Lung (tissue), 11 donors: ENCODE measurements at regions not wholly inside any gene's neighbourhood (a gene's known extent, or its start where the extent isn't known, plus 50 kb on each side); places are given as distances from the start of the nearest gene placed in this dataset.
"Not testable (repeated sequence)": the region's sequence is repeated elsewhere in the genome, so short reads cannot be mapped to it uniquely, and the experiment has no call there.

Source experiments
- ATAC-seq: fragments of 200-7000 bp; cut with Tn5 transposase; one replicate; pipeline ENCODE4 v1.9.1; 2020; ENCODE audit warnings: moderate number of reproducible peaks; ENCODE audit not compliant: insufficient read depth, low FRiP score
- DNase-seq, 3 donors: peaks; one replicate each; pipeline ENCODE4 v3.0.0-alpha.2; 2013 to 2017
- H3K27ac ChIP-seq, 2 donors: one replicate each; pipeline ENCODE4 v1.5.1; 2013; ENCODE audit warnings: mild to moderate bottlenecking in 2 of 2, moderate library complexity in 2 of 2, control low read depth in 1 of 2, inconsistent platforms in 1 of 2, low read depth in 1 of 2, low read length in 1 of 2
- H3K27me3 ChIP-seq, 3 donors: one replicate each; pipeline ENCODE4 v1.5.1; 2013; ENCODE audit warnings: low read length in 2 of 3; ENCODE audit not compliant: control insufficient read depth in 3 of 3, insufficient read depth in 3 of 3
- H3K36me3 ChIP-seq, 4 donors: one replicate each; pipeline ENCODE4 v1.5.1; 2013; ENCODE audit warnings: low read length in 4 of 4, mild to moderate bottlenecking in 1 of 4, moderate library complexity in 1 of 4; ENCODE audit not compliant: control insufficient read depth in 4 of 4, insufficient read depth in 4 of 4
- H3K4me1 ChIP-seq, 5 donors: one replicate each; pipeline ENCODE4 v1.5.1; 2013; ENCODE audit warnings: low read length in 5 of 5, mild to moderate bottlenecking in 2 of 5, moderate library complexity in 1 of 5; ENCODE audit not compliant: control insufficient read depth in 5 of 5, insufficient read depth in 5 of 5
- H3K4me3 ChIP-seq: one replicate; pipeline ENCODE4 v1.5.1; 2013; ENCODE audit warnings: mild to moderate bottlenecking, control low read depth, moderate library complexity
- H3K9ac ChIP-seq, 2 donors: one replicate each; pipeline ENCODE4 v1.5.1; 2013; ENCODE audit warnings: low read length in 2 of 2, control low read depth in 1 of 2; ENCODE audit not compliant: insufficient read depth in 1 of 2
- H3K9me3 ChIP-seq, 4 donors: one replicate each; pipeline ENCODE4 v1.5.1; 2013; ENCODE audit warnings: low read length in 3 of 4, mild to moderate bottlenecking in 1 of 4, moderate library complexity in 1 of 4; ENCODE audit not compliant: control insufficient read depth in 4 of 4, insufficient read depth in 3 of 4
- WGBS, 2 donors: extraction: QIAGEN DNeasy Blood & Tissue Kit; methylation state at CpG; one replicate each; pipeline ENCODE4 v1.1.7; 2013; 5-methylcytosine and 5-hydroxymethylcytosine counted together
- TF ChIP-seq, protein P1 (sequence below): IDR thresholded peaks from 2 replicates; pipeline ENCODE4 v1.5.1; 2012; ENCODE audit warnings: mild to moderate bottlenecking; ENCODE audit errors: control extremely low read depth, extremely low read depth
- donor health status: control.
- donor health status: control.
- donor health status: Bipolar disorder and iron deficiency.
- donor health status: healthy.
- donor health status: DM: yes; HTN: yes; CAD: no.

DNA sequence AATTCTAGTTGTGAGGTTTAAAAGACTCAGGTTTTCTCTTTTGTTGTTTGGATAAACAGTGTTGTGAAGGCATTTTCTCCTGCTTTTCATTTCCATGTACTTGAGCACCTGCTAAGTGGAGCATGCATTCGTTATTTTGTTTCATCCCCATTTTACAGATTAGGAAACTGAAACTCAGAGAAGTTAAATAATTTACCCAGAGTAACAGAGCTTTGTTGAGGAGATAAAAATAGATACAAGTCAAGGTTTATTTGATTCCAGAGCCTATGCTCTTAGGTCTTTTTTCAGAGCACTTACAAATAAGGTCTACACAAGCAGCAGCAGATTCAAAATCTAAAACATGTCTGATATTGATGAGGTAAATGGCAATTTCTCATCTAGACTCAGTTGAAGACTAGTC lies 254.7 kb upstream of the PTBP2 start:
- WGBS, 2 donors = 81 to 90% methylated on average over 1 of the region's 1 CpG
- no peak overlapping the region for H3K27ac ChIP-seq
- no peaks in the 10 kb centered on the region for H3K36me3 ChIP-seq
- peaks cover 0 to 3% (median 0%) of the 10 kb centered on the region in 5 donors for H3K4me1 ChIP-seq
- TF ChIP-seq, protein P1, sequence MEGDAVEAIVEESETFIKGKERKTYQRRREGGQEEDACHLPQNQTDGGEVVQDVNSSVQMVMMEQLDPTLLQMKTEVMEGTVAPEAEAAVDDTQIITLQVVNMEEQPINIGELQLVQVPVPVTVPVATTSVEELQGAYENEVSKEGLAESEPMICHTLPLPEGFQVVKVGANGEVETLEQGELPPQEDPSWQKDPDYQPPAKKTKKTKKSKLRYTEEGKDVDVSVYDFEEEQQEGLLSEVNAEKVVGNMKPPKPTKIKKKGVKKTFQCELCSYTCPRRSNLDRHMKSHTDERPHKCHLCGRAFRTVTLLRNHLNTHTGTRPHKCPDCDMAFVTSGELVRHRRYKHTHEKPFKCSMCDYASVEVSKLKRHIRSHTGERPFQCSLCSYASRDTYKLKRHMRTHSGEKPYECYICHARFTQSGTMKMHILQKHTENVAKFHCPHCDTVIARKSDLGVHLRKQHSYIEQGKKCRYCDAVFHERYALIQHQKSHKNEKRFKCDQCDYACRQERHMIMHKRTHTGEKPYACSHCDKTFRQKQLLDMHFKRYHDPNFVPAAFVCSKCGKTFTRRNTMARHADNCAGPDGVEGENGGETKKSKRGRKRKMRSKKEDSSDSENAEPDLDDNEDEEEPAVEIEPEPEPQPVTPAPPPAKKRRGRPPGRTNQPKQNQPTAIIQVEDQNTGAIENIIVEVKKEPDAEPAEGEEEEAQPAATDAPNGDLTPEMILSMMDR = no peak
- ATAC-seq = no peak
- no peak overlapping the region for H3K9ac ChIP-seq
- H3K4me3 ChIP-seq = no peak overlapping the region
- no peaks in the 10 kb centered on the region for H3K9me3 ChIP-seq
- no peaks in the 10 kb centered on the region for H3K27me3 ChIP-seq
- no peak for DNase-seq

DNA sequence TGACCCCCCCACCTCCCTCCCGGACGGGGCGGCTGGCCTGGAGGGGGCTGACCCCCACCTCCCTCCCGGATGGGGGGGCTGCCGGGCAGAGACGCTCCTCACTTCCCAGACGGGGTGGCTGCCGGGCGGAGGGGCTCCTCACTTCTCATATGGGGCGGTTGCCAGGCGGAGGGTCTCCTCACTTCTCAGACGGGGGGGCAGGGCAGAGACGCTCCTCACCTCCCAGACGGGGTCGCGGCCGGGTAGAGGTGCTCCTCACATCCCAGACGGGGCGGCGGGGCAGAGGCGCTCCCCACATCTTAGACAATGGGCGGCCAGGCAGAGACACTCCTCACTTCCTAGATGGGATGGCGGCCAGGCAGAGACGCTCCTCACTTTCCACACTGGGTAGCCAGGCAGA lies 251.9 kb upstream of the PTBP2 start:
- ATAC-seq, H3K9me3 ChIP-seq, H3K27me3 ChIP-seq, H3K9ac ChIP-seq, DNase-seq, H3K4me3 ChIP-seq, H3K4me1 ChIP-seq, H3K36me3 ChIP-seq, H3K27ac ChIP-seq: not testable (repeated sequence)
- 93 to 96% methylated on average over 21 to 24 of the region's 24 CpGs for WGBS, 2 donors

DNA sequence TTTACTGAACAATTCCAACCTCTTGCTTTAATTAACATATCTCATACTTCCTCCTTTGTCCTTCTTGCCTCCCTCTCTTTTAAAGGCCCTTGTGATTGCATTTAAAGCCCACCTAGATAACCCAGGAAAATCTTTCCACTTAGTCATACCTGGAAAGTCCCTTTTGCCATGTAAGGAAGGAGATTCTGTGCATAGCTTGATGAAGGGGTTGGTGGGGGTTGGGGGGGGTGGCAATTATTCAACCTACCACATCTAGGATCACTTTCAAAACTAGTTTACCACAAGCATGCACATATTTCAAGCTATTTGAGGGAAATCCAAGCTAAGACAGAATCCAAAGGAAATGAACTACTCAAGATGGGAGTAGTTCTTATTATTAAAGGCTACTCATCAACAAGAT lies 249.1 kb upstream of the PTBP2 start:
- TF ChIP-seq, protein P1 = no peak
- ATAC-seq = no peak
- Histone ChIP-seq H3K27me3 (no peaks in the 10 kb centered on the region), H3K4me1 (no peaks in the 10 kb centered on the region), H3K27ac (no peak overlapping the region), H3K4me3 (no peak overlapping the region), H3K36me3 (no peaks in the 10 kb centered on the region), H3K9me3 (peaks cover 0 to 3% (median 0%) of the 10 kb centered on the region in 4 donors), H3K9ac (no peak overlapping the region)
- no peak for DNase-seq

DNA sequence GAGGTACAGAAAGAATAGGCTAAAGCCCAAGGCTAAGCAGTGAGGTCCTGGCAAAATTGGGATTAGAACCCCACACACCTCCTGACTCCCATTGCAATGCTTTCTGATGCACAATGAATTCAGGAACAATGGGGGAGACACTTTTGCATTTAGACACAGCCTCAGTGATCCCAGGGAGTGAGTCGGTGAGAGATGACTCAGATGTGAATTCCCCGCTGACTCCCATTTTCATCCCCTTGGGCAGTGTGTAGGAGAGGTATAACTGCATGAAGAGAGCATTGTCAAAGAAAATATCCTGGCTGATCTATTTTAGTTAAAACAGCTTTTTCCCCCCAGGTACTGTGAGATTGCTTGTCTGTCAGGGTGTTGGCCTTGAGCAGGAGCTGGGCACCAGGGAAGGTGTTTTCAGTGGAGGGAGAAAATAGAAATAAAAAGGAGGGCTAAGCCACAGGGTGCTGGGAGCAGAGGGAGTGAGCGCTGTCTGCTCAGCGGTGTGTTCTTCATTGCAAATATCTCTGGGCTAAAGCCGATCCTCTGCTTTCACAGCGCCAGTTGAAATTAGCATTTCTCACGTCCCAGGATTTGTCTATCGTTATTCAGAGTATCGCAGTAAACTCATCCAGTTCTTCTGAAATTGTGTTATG lies 247.7 kb upstream of the PTBP2 start:
- Histone ChIP-seq H3K27me3 (no peaks in the 10 kb centered on the region), H3K9me3 (peaks cover 0 to 3% (median 0%) of the 10 kb centered on the region in 4 donors), H3K27ac (no peak overlapping the region), H3K36me3 (no peaks in the 10 kb centered on the region), H3K4me3 (no peak overlapping the region), H3K4me1 (no peaks in the 10 kb centered on the region), H3K9ac (no peak overlapping the region)
- TF ChIP-seq, protein P1 = no peak
- ATAC-seq = no peak
- WGBS, 2 donors = 78% methylated on average over 9 of the region's 9 CpGs
- DNase-seq = no peak
